GM12873 (cell line): ENCODE measurements at regions not wholly inside any gene's neighbourhood (a gene's known extent, or its start where the extent isn't known, plus 50 kb on each side); places are given as distances from the start of the nearest gene placed in this dataset.

Source experiments
- CTCF ChIP-seq: IDR thresholded peaks from 2 replicates; pipeline ENCODE4 v1.5.1; 2012; ENCODE audit warnings: low read depth, mild to moderate bottlenecking, moderate library complexity, low read length, control low read depth; ENCODE audit not compliant: insufficient read depth; ENCODE audit errors: missing control alignments

GRCh38 chr13:99027661-99028425, 50.0 kb upstream of the DOCK9 start:
- no peak for TF ChIP-seq CTCF

DNA sequence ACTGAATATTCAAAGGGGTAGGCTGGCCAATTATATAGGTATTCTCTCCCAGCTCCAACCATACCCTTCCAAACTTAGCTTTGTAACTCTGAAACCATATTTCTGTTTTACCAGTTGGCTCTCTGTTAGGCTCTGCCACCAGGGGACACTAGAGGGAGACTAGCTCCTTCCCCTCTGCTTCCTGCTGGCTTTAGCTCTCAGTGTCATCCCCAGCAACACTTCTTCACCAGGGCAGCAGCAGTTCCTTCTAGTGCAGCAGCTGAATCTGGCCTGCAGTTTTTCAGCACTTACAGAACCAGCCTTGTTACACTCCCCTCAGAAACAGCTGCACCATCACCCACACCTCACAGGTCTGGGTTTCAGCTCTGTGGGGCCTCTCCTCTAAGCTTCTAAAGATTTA, 51.0 kb upstream of the DOCK9 start:
- TF ChIP-seq CTCF: peak; percentile 74

DNA sequence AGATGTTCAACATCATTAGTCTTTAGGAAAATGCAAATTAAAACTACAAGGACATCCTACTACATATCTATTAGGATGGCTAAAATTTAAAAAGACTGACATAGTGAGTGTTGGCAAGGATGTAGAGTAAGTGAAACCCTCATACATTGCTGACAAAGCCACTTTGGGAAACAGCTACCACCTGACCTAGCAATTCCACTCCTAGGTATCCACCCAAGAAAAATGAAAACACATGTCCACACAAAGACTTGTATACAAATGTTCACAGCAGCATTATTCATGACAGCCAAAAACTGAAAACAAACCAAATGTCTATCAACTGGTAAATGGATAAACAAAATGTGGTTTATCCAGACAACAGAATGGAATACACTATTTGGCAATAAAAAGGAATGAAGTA, 51.7 kb upstream of the DOCK9 start:
- TF ChIP-seq CTCF: no peak

GRCh38 chr13:99030326-99030725, 52.5 kb upstream of the DOCK9 start:
- no peak for TF ChIP-seq CTCF

DNA sequence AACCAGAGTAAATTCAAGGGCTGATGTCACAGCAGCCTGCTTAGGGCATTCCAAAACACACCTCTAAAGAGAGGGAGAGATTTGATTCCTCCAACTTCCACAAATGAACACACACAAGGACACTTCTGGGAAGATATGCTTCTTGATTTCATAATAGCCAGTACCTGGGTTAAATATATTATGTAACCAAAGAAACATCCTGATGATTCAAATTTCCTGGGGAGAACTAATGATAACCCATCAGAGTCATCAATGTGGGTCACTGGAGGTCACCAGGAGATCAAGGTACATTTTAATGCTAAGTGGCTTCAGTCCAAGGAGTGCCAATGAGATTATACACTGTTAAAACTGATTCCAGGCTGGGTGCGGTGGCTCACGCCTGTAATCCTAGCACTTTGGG, 54.0 kb upstream of the DOCK9 start:
- no peak for TF ChIP-seq CTCF

GRCh38 chr13:99033814-99034213, 56.0 kb upstream of the DOCK9 start:
- peak; percentile 40 for TF ChIP-seq CTCF

- no peak for TF ChIP-seq CTCF
Measured at GRCh38 chr13:99034333-99035085, 56.6 kb upstream of the DOCK9 start.
